GM18499 (cell line): ENCODE measurements at regions not wholly inside any gene's neighbourhood (a gene's known extent, or its start where the extent isn't known, plus 50 kb on each side); places are given as distances from the start of the nearest gene placed in this dataset.

Source experiments
- ATAC-seq: cut with Tn5 transposase; IDR thresholded peaks from one replicate; pipeline ENCODE4 v1.9.1; 2021; ENCODE audit warnings: moderate number of reproducible peaks; ENCODE audit not compliant: insufficient read depth, unreplicated experiment

DNA sequence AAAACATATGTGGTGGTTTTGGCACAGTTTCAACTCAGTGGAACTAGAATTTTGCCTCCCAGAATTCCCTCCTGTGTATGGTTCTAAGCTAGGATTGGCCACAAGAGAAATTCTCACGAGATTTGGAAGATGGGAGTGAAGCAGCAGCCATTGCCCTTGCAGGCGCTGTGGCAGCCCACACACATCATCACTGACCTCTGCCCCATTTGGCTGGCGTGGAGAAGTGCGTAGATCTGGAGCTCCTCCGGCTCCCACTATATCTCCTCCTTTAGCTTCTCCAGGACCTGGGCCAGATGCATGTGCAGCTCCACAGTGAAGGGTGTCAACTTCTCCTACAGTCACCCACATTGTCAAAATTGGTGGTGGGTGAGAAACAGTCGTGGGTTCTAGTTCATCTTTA lies 199.6 kb downstream of the EFHB start:
- ATAC-seq = no peak

DNA sequence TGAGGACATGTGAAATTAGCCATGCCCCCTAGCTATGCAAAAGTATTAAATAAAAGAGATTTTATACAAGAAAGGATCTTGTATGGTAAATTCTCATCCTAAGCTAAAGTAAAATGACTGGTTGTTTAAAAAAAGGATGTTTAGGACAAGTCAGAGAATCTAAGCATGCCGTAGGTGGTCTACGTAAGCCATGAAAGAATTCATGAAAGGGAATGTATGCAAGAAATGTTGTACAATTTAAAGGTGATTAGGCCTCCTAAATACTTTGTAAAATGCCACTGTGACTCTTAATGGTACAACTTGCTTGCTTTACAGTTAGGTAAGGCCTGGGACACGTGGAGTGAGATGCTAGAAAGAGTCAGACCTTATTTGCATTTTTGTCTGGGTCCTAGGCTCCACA lies 209.0 kb downstream of the EFHB start:
- ATAC-seq = no peak

DNA sequence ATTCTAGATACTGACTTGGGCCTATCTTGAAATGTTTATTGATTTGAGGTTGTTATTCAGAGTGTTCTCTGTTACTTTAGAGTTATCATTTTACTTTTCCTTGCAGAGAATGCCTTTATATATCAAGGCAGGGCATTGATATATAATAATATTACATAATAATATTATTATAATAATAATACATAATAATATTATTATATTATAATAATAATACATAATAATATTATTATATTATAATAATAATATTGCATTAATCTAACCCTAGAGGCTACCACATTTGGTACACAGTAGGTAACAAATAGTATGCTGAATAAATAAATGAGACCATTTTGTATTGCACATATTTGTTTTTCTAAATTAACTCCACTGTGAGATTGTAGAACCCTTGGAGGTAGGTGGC lies 216.3 kb downstream of the EFHB start:
- ATAC-seq = no peak

DNA sequence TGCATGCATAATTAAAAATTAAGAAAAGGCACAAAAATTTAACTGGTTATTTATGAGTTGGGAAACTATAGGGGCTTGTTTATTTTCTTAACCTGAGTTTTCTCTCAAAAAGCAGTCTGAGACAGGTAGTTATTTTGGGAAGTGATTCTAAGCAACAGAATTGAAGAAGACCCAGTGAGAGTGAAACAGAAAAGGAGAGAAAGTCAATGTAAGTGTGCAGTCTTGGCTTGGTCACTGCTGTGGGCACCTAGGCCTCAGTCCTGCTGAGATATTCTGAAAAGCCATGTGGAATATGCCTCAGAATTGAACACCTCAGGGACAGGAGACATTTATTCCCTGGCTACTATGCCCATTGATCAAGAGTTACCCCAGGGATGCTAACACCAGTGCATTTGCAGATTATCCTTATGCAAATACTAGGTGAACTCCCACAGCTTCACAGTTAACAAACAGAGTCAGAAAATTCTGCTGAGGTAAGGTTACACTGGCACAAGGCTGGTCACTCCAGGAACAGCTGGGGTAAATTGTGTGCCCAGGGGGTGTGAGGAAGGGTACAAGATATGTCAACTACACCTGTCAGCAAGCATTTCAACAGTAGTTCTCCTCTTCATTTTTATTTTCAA lies 222.7 kb downstream of the EFHB start:
- no peak for ATAC-seq

DNA sequence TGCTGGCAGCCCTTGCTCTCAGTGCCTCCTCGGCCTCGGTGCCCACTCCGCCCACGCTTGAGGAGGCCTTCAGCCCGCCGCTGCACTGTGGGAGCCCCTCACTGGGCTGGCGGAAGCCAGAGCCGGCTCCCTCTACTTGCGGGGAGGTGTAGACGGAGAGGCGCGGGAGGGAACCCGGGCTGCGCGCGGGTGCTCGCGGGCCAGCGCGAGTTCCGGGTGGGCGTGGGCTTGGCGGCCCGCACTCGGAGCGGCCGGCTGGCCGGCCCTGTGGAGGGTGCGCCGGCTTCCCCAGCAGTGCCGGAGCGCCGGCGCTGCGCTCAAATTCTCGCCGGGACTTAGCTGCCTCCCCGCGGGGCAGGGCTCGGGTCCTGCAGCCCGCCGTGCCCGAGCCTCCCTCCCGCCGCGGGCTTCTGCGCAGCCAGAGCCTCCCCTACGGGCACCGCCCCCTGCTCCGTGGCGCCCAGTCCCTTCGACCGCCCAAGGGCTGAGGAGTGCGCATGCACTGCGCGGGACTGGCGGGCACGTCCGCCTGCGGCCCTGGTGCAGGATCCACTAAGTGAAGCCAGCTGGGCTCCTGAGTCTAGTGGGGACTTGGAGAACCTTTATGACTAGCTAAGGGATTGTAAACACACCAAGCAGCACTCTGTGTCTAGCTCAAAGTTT lies 231.5 kb downstream of the EFHB start:
- ATAC-seq = no peak

DNA sequence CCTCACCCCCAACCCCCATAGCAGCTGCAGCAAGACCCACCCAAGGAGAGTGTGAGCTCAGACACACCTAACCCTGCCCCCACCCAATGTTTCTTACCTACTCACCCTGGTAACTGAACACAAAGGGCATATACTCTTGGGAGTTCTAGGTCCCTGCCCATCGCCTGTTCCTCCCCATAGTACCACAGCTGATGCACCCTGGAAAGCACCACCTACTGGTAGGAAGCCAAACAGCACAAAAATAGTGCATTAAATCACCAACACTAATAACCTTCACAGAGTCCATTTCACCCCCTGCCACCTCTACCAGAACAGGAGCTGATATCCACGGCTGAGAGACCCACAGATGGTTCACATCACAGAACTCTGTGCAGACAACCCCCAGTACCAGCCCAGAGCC lies 245.2 kb downstream of the EFHB start:
- no peak for ATAC-seq

DNA sequence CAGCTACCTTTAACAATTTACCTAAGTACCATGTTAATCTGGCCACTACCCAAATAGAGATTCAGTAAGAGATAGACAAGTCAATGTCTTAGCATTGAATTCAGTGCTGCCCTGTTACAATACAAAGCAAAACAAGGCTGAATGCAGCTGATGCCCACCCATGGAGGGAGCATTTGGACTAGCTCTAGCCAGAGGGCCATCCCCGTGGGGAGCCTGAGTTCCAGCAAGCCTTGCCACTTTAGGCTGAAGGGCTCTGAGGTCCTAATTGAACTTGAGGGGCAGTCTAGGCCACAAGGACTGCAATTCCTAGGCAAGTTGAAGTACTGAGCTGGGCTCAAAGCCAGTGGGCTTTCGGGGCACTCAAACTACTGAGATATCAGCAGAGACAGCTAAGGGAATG lies 265.9 kb downstream of the EFHB start:
- ATAC-seq = no peak

DNA sequence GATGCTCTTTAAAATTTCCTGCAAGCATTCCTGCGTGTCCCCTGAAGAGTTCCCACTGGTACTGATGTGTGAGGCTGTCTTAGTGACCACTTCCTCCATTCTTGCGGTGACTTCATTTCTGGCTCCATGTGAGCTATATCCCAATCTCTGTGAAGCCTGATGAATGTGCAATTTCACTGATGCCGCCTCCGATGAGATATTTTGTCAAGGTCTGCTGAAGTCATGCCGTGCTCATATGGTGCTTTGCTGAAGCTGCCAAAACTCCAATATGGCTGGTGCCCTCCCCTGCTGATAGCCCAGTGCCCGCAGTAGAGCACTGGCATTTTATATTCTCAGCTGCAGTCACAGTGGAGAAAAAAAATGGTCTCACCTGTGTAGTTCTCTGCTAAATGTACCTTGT lies 271.5 kb downstream of the EFHB start:
- no peak for ATAC-seq

DNA sequence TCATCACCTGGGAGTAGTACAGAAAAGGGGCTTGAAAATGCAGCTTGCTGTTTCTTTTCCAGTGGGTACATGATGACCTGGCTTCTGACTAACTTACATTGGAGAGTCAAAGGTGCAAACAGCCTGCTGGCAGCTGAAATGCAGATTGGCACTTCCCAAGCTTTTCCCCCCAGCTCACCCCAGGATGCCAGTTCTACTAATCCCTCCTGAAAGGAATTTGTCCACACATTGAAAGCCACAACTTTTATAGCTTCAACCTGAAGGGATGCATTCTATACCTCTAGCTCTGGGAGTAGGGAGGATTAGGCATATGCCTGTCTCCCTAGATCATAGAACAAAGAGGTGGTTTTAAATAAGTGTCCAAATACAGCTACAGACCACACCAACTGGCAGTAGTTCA lies 281.7 kb downstream of the EFHB start:
- ATAC-seq = no peak

DNA sequence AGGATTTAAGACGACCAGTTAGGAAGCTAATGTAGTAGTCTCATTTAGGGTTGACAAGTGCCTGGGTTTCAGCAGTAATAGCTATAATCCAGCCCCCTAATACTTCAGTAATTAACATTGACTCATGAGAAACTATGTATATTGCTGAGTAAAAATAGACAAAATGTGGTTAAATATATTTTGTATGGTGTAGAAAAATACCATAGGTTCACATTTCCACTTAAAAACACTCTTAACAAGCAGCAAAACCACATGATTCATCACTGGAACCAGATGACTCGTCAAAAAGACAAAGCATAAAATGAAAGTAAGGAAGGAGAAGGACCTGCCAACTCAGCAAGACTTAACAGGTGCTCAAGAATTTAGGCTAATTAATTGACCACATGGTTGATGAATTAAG lies 288.9 kb downstream of the EFHB start:
- peak; percentile 78 for ATAC-seq

DNA sequence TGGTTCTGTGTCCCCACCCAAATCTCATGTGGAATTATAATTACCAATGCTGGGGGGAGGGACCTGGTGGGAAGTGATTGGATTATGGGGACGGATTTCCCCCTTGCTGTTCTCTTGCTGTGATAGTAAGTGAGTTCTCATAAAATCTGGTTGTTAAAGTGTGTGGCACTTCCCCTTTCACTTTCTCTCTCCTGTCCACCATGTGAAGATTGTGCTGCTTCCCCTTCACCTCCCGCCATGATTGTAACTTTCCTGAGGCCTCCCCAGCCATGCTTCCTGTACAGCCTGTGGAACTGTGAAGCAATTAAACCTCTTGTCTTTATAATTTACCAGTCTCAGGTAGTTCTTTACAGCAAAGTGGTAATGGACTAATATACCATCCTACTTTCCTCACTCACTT lies 289.6 kb downstream of the EFHB start:
- ATAC-seq = peak; percentile 35

DNA sequence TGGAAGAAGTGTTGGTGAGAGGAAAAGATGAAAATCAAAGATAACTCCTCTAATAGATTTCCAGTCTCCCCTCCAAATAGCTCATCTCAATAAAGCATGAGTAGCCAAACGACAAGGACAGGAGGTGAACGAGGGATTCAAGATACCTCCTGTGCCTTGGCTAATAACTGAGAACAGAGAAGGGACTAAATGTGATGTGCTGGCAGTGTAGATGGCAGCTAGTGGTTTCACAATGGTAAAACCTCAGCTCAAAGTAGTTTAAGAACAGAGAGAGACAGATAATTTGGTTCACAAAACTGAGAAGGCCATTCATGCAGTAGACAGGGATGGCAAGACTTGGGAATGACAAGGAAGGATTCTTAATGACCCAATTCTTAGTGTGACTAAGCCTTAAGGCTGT lies 292.6 kb downstream of the EFHB start:
- no peak for ATAC-seq

DNA sequence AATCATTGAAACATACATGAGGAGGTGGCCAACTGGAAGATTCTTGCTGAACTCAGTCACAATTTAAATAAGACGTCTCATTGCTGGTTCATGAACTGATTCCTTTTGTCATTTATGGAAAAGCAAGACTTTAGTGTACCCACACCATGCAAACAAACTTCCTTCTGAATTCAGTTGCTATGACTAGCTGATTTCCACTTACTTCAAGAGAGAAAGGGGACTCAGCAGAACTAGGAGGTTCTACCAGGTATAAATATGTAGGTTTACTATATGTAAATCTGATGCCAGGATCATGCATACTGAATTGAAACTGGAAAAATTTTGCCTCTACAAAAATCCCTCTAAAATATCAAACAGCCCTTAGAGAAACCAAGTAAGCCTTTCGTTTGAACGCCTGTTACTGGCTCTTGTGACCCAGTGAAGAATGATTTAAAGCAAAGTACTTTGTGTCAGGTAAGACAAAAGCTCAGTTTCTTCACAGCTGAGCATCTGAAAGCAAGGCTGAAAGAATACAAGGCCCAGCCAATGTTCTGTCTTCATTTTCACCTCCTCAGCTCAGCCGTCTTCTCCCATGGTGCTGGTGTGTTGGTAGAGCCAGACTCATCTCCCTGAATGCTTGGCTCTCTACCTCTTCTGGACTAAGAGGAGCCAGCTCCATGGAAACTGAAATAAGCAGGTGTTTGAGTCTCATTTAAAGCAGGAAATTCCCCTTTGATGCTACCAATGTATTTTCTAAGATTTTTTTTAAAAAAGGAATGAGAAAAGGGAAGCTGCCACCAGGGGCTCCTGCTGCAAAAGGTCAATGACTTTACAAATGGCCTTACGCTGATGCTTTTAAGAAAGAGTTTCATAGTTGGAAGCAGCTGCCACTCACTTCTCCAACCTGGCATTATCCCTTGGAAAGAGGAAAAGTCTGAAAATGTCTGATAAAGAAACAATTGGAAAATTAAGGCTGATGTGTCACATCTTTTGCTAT lies 301.6 kb downstream of the EFHB start:
- ATAC-seq = no peak

DNA sequence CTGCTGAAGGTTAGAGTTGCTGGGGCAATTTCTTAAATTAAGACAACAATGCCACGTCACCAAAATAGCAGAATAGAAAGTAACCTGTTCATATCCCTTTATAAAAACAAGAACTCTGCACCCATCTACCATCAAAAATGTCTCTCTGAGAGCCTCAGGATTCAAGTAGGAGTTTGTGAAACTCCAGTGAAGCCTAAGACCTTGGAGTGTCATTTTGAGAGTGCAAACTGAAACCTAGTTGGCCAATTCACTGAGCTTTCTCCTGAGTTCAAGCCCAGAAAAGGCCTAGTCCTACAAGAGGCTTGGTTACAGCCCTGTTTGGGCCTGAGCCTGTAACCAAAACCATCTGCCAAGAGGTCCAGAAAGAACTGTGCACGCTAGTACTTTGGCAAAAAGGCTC lies 335.1 kb downstream of the EFHB start:
- ATAC-seq = peak; percentile 81

DNA sequence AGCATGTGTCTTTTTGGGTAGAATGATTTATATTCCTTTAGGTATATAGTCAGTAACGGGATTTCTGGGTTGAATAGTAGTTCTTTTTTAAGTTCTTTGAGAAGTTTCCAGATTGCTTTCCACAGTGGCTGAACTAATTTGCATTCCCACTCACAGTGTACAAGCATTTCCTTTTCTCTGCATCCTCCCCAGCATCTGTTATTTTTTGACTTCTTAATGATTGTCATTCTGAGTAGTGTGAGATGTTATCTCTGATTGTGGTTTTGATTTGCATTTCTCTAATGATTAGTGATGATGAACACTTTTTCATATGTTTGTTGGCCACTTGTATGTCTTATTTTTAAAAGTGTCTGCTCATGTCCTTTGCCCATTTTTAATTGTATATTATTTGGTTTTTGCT lies 337.6 kb downstream of the EFHB start:
- ATAC-seq = peak; percentile 60

DNA sequence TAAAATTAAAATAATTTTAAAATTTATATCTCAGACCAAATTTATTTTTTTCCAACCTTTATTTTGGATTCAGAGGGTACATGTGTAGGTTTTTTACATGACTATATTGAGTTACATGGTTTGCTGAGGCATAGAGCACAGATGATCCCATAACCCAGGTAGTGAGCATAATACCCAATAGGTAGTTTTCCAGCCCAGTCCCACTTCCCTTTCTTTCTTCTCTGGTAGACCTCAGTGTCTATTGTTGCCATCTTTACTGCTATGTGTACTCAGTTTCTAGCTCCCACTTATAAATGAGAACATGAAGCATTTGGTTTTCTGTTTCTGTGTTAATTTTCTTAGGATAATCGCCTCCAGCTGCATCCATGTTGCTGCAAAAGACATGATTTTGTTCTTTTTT lies 338.1 kb downstream of the EFHB start:
- no peak for ATAC-seq
